ENCODE measurements at regions not wholly inside any gene's neighbourhood (a gene's known extent, or its start where the extent isn't known, plus 50 kb on each side); places are given as distances from the start of the nearest gene placed in this dataset.
A peak's percentile ranks its signal among the peaks of the same experiment; 100 is the strongest.

DNA sequence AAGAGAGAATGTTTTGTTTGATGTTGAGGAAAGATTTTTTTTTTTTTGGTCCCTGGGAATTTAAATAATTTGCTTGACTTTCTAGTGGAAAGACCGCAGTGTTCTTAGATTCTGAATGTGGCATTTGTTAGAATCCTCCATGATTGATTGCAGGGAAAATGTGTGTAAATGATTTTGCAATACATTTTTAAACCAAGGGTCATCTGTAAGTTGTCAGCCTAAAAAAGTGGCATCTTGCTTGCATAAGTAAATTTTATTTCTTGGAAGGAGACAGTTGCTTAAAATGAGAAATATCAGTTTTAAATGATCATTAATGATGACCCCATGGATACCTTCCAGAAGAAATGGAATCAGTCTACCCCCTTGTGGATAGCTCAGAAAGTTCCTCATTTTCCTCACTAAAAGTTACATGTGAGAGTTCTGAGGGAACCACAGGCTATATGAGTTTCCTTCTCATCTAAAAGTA, 105.1 kb upstream of the SLC25A48 start:
- no peak for DNase-seq (ENCODE audit: low read depth in 1 of 2, low spot score in 2 of 2)
- CTCF ChIA-PET (ENCODE audit: partially characterized antibody) = interaction anchor here (0.6 to 9.2 kb wide), 47 partner anchors 8 to 501 kb away, joined by 3 to 218 read pairs (median 4); partner anchors contain the start of gene SLC25A48
- no peak for FAIRE-seq

More for the DNA sequence above, 105.1 kb upstream of the SLC25A48 start:
- H3K27ac ChIP-seq (ENCODE audit: low read depth, low read length) = no peak overlapping the region
- no peak for TF ChIP-seq TEAD4 (IDR thresholded peaks at IDR 0.05; ENCODE audit: low read depth, low read length)
- TF ChIP-seq RAD21 (IDR thresholded peaks at IDR 0.05 in 1 of 2, conservative IDR thresholded peaks at IDR 0.05 in 1 of 2; ENCODE audit: low read depth in 2 of 2, low read length in 2 of 2) = peak; percentile 69 to 75
- TF ChIP-seq JUND (IDR thresholded peaks at IDR 0.05; ENCODE audit: low read length) = no peak
- TF ChIP-seq NANOG (IDR thresholded peaks at IDR 0.05; ENCODE audit: insufficient read depth, low read depth, low read length, poor library complexity, severe bottlenecking) = no peak
- TF ChIP-seq CTCF (IDR thresholded peaks at IDR 0.05; ENCODE audit: control extremely low read depth in 1 of 3, insufficient read depth in 1 of 3, low read depth in 1 of 3, low read length in 3 of 3) = peak in 2 of 3 experiments; percentile 24 to 49; a peak in 2 of 4 replicates
- TF ChIP-seq TAF7 (optimal IDR thresholded peaks at IDR 0.05; ENCODE audit: borderline replicate concordance, low read depth, low read length) = no peak
- TF ChIP-seq CHD2 (IDR thresholded peaks at IDR 0.05; ENCODE audit: low read length) = no peak
- H3K4me3 ChIP-seq (ENCODE audit: extremely low read depth in 1 of 4, insufficient read depth in 2 of 4, low read depth in 3 of 4, low read length in 4 of 4) = no peak overlapping the region
- no peaks in the 10 kb centered on the region for H4K20me1 ChIP-seq (replicated peaks in 1 of 2; ENCODE audit: control insufficient read depth in 1 of 2, insufficient read depth in 2 of 2, low read length in 2 of 2)
- H2BK12ac ChIP-seq (ENCODE audit: low read depth, low read length) = no peak overlapping the region
- POLR2A ChIA-PET (ENCODE audit: partially characterized antibody) = interaction anchor here (0.6 to 0.9 kb wide), 3 partner anchors 18 to 280 kb away, joined by 3 to 5 read pairs (median 4); no protein-coding TSS in a partner anchor
- no peak overlapping the region for H4K91ac ChIP-seq (replicated peaks; ENCODE audit: insufficient read length, low read length)
- no peaks in the 10 kb centered on the region; the same call in 1 of the 2 replicates for H3K23me2 ChIP-seq (ENCODE audit: low read depth, low read length)
- H2AFZ ChIP-seq (ENCODE audit: low read length) = no peak overlapping the region
- WGBS, 2 experiments (ENCODE audit: extremely low coverage in 1 of 2, insufficient coverage in 1 of 2, insufficient read length in 1 of 2, insufficient replicate concordance in 2 of 2, low coverage in 1 of 2, low lambda C conversion rate in 2 of 2, missing lambda C conversion rate in 1 of 2) = 88% methylated on average over 1 of the region's 1 CpG; no CpG with 5 or more reads in 1 of the 2 experiments
- no peak overlapping the region for H3K14ac ChIP-seq (ENCODE audit: insufficient read length)
- no peak overlapping the region for H2BK15ac ChIP-seq (ENCODE audit: low read length)
- H3K9me3 ChIP-seq (ENCODE audit: insufficient read depth in 2 of 2, low read depth in 1 of 2, low read length in 1 of 2) = no peaks in the 10 kb centered on the region
- H4K5ac ChIP-seq (ENCODE audit: insufficient read length, low read depth, low read length) = no peak overlapping the region
- H4K8ac ChIP-seq (ENCODE audit: extremely low read depth, insufficient read depth, low read length) = no peak overlapping the region
- no peak overlapping the region for H2AK5ac ChIP-seq (ENCODE audit: low read depth, low read length)
- H3K27me3 ChIP-seq (replicated peaks in 1 of 4; ENCODE audit: control insufficient read depth in 3 of 4, extremely low read depth in 1 of 4, insufficient read depth in 3 of 4, low read length in 3 of 4) = no peaks in the 10 kb centered on the region
- no peak overlapping the region for H3K18ac ChIP-seq (ENCODE audit: extremely low read depth, low read length)
- no peak overlapping the region for H2BK20ac ChIP-seq (ENCODE audit: low read length)
- H2BK120ac ChIP-seq (replicated peaks; ENCODE audit: low read depth, low read length) = no peak overlapping the region
- no peaks in the 10 kb centered on the region; a peak in 1 of 7 replicates for H3K4me1 ChIP-seq (replicated peaks in 1 of 4; ENCODE audit: control insufficient read depth in 3 of 4, insufficient read depth in 4 of 4, low read length in 3 of 4)
- no peak overlapping the region for H3K9ac ChIP-seq (replicated peaks in 1 of 4; ENCODE audit: extremely low read depth in 1 of 4, low read depth in 3 of 4, low read length in 3 of 4)
- no peak overlapping the region for H3K23ac ChIP-seq (ENCODE audit: insufficient read length)
- no peaks in the 10 kb centered on the region for H3K36me3 ChIP-seq (ENCODE audit: control insufficient read depth in 2 of 4, insufficient read depth in 4 of 4, low read length in 3 of 4)
- H3K4me2 ChIP-seq (ENCODE audit: insufficient read depth in 1 of 2, low read depth in 2 of 2, low read length in 2 of 2) = no peak overlapping the region
- H3K56ac ChIP-seq (replicated peaks; ENCODE audit: insufficient read length, low read depth, low read length) = no peak overlapping the region
- no peak overlapping the region for H3K4ac ChIP-seq (replicated peaks; ENCODE audit: insufficient read length, low read depth, low read length)
- H3K79me1 ChIP-seq (ENCODE audit: low read depth, low read length) = no peaks in the 10 kb centered on the region
- no peak overlapping the region for H2BK5ac ChIP-seq (ENCODE audit: low read depth, low read length)
- no peaks in the 10 kb centered on the region for H3K79me2 ChIP-seq (ENCODE audit: control insufficient read depth in 1 of 2, insufficient read depth in 2 of 2, low read length in 2 of 2)

Measured in H1 (cell line).